Neural progenitor cell (in vitro differentiated cells): ENCODE measurements at regions not wholly inside any gene's neighbourhood (a gene's known extent, or its start where the extent isn't known, plus 50 kb on each side); places are given as distances from the start of the nearest gene placed in this dataset.

Experiments
- DNase-seq: peaks from one replicate; pipeline ENCODE4 v3.0.0-alpha.2; 2016; ENCODE audit warnings: low spot score
- H2AFZ ChIP-seq: fragments of 200-600 bp; sonication (generic); replicated peaks from 2 replicates; pipeline ENCODE4 v1.6.1; 2016; ENCODE audit warnings: antibody characterized with exemption
- H3F3A ChIP-seq: fragments of 200-600 bp; sonication (generic); 2 replicates; pipeline ENCODE4 v1.6.1; 2016; ENCODE audit warnings: antibody characterized with exemption, low read depth
- H3K27ac ChIP-seq: fragments of 200-600 bp; sonication (generic); 2 replicates; pipeline ENCODE4 v1.5.1; 2016; ENCODE audit warnings: mild to moderate bottlenecking
- H3K27me3 ChIP-seq: fragments of 200-600 bp; sonication (generic); 2 replicates; pipeline ENCODE4 v1.6.1; 2016; ENCODE audit warnings: mild to moderate bottlenecking, moderate library complexity
- H3K36me3 ChIP-seq: fragments of 200-600 bp; sonication (generic); 2 replicates; pipeline ENCODE4 v1.5.1; 2016
- H3K4me1 ChIP-seq: fragments of 200-600 bp; sonication (generic); 2 replicates; pipeline ENCODE4 v1.6.1; 2016; ENCODE audit warnings: mixed run types
- H3K4me2 ChIP-seq: fragments of 200-600 bp; sonication (generic); 2 replicates; pipeline ENCODE4 v1.6.1; 2016
- H3K4me3 ChIP-seq: fragments of 200-600 bp; sonication (generic); 2 replicates; pipeline ENCODE4 v1.5.1; 2016
- H3K79me2 ChIP-seq: fragments of 200-600 bp; sonication (generic); 2 replicates; pipeline ENCODE4 v1.6.1; 2016; ENCODE audit warnings: low read depth
- H3K9ac ChIP-seq: fragments of 200-600 bp; sonication (generic); 2 replicates; pipeline ENCODE4 v1.6.1; 2016
- H3K9me3 ChIP-seq: fragments of 200-600 bp; sonication (generic); 2 replicates; pipeline ENCODE4 v1.5.1; 2016; ENCODE audit warnings: low read depth
- H4K20me1 ChIP-seq: fragments of 200-600 bp; sonication (generic); 2 replicates; pipeline ENCODE4 v1.6.1; 2016; ENCODE audit warnings: low read depth
- H3K27ac Mint-ChIP-seq: 3 replicates; pipeline ENCODE4 v1.8.0; 2021; ENCODE audit warnings: mixed read lengths
- H3K27me3 Mint-ChIP-seq: 2 replicates; pipeline ENCODE4 v1.8.0; 2022; ENCODE audit warnings: low read depth, mild to moderate bottlenecking, inconsistent platforms, moderate library complexity, mixed read lengths; ENCODE audit not compliant: insufficient read depth
- H3K36me3 Mint-ChIP-seq: 3 replicates; pipeline ENCODE4 v1.8.0; 2021; ENCODE audit warnings: mixed read lengths
- H3K4me1 Mint-ChIP-seq: 3 replicates; pipeline ENCODE4 v1.8.0; 2021; ENCODE audit warnings: mixed read lengths
- H3K4me3 Mint-ChIP-seq: 3 replicates; pipeline ENCODE4 v1.8.0; 2021; ENCODE audit warnings: mild to moderate bottlenecking, moderate library complexity, mixed read lengths
- H3K9me3 Mint-ChIP-seq: 3 replicates; pipeline ENCODE4 v1.8.0; 2020; ENCODE audit warnings: mixed read lengths
- EZH2 ChIP-seq: fragments of 200-600 bp; sonication (generic); IDR thresholded peaks from 2 replicates; pipeline ENCODE4 v1.6.1; 2017; ENCODE audit warnings: antibody characterized with exemption, mild to moderate bottlenecking, moderate library complexity
- EZH2phosphoT487 ChIP-seq: fragments of 200-600 bp; sonication (generic); IDR thresholded peaks from 2 replicates; pipeline ENCODE4 v1.6.1; 2017; ENCODE audit warnings: antibody characterized with exemption
- TF ChIP-seq, protein P1 (sequence below): fragments of 200-600 bp; sonication (generic); IDR thresholded peaks from 2 replicates; pipeline ENCODE4 v1.5.1; 2017; ENCODE audit warnings: antibody characterized with exemption, mild to moderate bottlenecking

DNA sequence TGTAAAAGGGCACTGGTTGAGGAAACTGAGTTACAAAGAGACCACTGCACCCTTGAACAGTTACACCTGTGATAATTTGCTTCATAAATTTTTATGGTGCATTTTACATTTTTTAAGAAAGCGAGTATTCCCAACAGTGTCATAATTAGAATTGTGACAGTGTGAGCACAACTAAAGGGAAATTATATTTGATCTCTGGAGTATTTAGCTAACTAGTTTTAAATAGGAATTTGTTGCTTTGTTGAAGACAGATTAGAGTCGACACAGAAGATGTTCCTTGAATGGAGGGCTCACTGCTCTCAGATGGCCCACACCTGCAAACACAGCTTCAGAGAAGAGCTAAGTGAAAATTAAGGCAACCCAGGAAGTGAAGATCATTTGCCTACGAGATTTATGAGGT is 555.0 kb upstream of the GOT2 start:
- no peak overlapping the region for H2AFZ ChIP-seq
- no peaks in the 10 kb centered on the region for H3K36me3 ChIP-seq
- Mint-ChIP-seq H3K36me3 (peaks cover 2% of the 10 kb centered on the region), H3K4me3 (no peak overlapping the region), H3K27ac (no peak overlapping the region), H3K9me3 (peaks cover 22% of the 10 kb centered on the region), H3K4me1 (peaks cover 19% of the 10 kb centered on the region), H3K27me3 (no peaks in the 10 kb centered on the region)
- no peak overlapping the region for H3K9ac ChIP-seq
- no peak for DNase-seq
- H3F3A ChIP-seq = peaks cover 3% of the 10 kb centered on the region
- H3K4me3 ChIP-seq = no peak overlapping the region
- H3K27ac ChIP-seq = no peak overlapping the region
- no peaks in the 10 kb centered on the region for H3K27me3 ChIP-seq
- no peak overlapping the region for H3K4me2 ChIP-seq
- H4K20me1 ChIP-seq = no peaks in the 10 kb centered on the region
- no peaks in the 10 kb centered on the region for H3K79me2 ChIP-seq
- peaks cover 5% of the 10 kb centered on the region for H3K9me3 ChIP-seq
- H3K4me1 ChIP-seq = peaks cover 25% of the 10 kb centered on the region
- TF ChIP-seq, protein P1, sequence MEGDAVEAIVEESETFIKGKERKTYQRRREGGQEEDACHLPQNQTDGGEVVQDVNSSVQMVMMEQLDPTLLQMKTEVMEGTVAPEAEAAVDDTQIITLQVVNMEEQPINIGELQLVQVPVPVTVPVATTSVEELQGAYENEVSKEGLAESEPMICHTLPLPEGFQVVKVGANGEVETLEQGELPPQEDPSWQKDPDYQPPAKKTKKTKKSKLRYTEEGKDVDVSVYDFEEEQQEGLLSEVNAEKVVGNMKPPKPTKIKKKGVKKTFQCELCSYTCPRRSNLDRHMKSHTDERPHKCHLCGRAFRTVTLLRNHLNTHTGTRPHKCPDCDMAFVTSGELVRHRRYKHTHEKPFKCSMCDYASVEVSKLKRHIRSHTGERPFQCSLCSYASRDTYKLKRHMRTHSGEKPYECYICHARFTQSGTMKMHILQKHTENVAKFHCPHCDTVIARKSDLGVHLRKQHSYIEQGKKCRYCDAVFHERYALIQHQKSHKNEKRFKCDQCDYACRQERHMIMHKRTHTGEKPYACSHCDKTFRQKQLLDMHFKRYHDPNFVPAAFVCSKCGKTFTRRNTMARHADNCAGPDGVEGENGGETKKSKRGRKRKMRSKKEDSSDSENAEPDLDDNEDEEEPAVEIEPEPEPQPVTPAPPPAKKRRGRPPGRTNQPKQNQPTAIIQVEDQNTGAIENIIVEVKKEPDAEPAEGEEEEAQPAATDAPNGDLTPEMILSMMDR = no peak
- TF ChIP-seq EZH2phosphoT487 (no peak), EZH2 (no peak)

DNA sequence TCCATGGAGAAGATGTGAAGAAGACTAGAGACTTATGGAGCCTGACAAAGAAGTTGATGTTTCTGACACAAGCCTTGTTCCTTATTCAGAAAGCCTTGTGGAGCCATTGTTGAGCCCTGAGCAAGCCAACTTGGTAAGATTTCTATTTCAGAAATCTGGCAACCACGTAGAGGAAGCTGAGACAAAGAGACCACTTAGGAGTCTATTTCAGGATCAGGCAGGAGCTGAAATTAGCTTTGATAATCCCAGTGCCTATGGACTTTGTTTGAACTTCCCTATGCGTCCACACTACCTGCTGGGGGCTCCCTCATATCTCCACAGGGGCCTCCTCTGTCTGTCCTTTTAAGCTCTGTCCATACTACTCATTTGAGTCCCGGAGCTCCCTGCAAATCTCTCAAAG is 540.0 kb upstream of the GOT2 start:
- Histone ChIP-seq H3K79me2 (no peaks in the 10 kb centered on the region), H3K36me3 (no peaks in the 10 kb centered on the region), H3K9me3 (no peaks in the 10 kb centered on the region), H3K4me3 (no peak overlapping the region), H2AFZ (peak overlapping the region; percentile 88), H3K4me2 (no peak overlapping the region), H3F3A (no peaks in the 10 kb centered on the region), H3K27me3 (no peaks in the 10 kb centered on the region), H3K4me1 (peaks cover 8% of the 10 kb centered on the region), H3K27ac (no peak overlapping the region), H3K9ac (no peak overlapping the region), H4K20me1 (no peaks in the 10 kb centered on the region)
- TF ChIP-seq, protein P1 = no peak
- TF ChIP-seq EZH2 = no peak
- TF ChIP-seq EZH2phosphoT487 = no peak
- Mint-ChIP-seq H3K27ac (no peak overlapping the region), H3K4me3 (no peak overlapping the region), H3K4me1 (peaks cover 6% of the 10 kb centered on the region), H3K36me3 (no peaks in the 10 kb centered on the region), H3K27me3 (no peaks in the 10 kb centered on the region), H3K9me3 (peaks cover 2% of the 10 kb centered on the region)
- DNase-seq = no peak

DNA sequence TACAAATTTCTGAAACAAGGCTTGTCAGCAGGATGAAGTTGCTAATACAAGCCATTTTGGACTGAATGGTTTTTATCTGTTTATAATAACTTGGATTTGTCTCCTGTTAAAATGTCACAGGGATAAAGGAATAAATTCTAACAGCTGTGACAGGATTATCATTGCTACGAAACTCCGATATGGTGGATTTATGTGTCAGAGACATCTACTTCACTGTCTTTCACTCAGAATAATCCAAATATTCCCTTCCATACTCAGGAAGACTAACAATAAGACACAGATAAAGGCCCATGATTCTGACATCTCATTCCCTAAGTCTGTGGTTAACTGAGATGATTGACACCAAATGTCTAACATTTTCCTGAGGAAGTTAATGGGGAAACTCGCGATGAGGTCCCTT is 529.8 kb upstream of the GOT2 start:
- no peaks in the 10 kb centered on the region for H3K27me3 ChIP-seq
- no peaks in the 10 kb centered on the region for H3K9me3 Mint-ChIP-seq
- H3K9me3 ChIP-seq = no peaks in the 10 kb centered on the region
- no peak overlapping the region for H3K4me3 Mint-ChIP-seq
- H3K36me3 Mint-ChIP-seq = no peaks in the 10 kb centered on the region
- no peaks in the 10 kb centered on the region for H3K79me2 ChIP-seq
- no peak overlapping the region for H3K4me2 ChIP-seq
- no peak overlapping the region for H3K4me3 ChIP-seq
- H2AFZ ChIP-seq = no peak overlapping the region
- no peaks in the 10 kb centered on the region for H4K20me1 ChIP-seq
- no peaks in the 10 kb centered on the region for H3K4me1 ChIP-seq
- no peaks in the 10 kb centered on the region for H3K36me3 ChIP-seq
- H3F3A ChIP-seq = no peaks in the 10 kb centered on the region
- peaks cover 2% of the 10 kb centered on the region for H3K27me3 Mint-ChIP-seq
- no peak overlapping the region for H3K27ac ChIP-seq
- H3K9ac ChIP-seq = no peak overlapping the region
- no peak overlapping the region for H3K27ac Mint-ChIP-seq
- TF ChIP-seq EZH2 (no peak), EZH2phosphoT487 (no peak)
- TF ChIP-seq, protein P1 = no peak
- DNase-seq = no peak
- H3K4me1 Mint-ChIP-seq = peaks cover 5% of the 10 kb centered on the region

DNA sequence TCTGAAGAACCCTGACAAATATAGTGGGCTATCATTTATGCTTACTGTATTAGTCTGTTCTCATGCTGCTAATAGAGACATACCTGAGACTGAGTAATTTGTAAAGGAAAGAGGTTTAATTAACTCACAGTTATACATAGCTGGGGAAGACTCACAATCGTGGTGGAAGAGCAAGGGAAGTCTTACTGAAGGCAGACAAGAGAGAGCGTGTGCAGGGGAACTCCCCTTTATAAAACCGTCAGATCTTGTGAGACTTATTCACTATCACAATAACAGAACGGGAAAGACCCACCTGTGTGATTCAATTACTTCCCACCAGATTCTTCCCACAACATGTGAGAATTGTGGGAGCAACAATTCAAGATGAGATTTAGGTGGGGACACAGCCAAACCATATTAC is 526.8 kb upstream of the GOT2 start:
- H3K36me3 ChIP-seq = no peaks in the 10 kb centered on the region
- Mint-ChIP-seq H3K4me1 (no peaks in the 10 kb centered on the region), H3K9me3 (no peaks in the 10 kb centered on the region), H3K36me3 (no peaks in the 10 kb centered on the region), H3K4me3 (no peak overlapping the region), H3K27ac (no peak overlapping the region), H3K27me3 (peaks cover 3% of the 10 kb centered on the region)
- H4K20me1 ChIP-seq = no peaks in the 10 kb centered on the region
- no peak for DNase-seq
- TF ChIP-seq EZH2phosphoT487 (no peak), EZH2 (no peak)
- TF ChIP-seq, protein P1 = no peak
- H3K27me3 ChIP-seq = no peaks in the 10 kb centered on the region
- H3K4me2 ChIP-seq = no peak overlapping the region
- no peaks in the 10 kb centered on the region for H3K4me1 ChIP-seq
- no peaks in the 10 kb centered on the region for H3F3A ChIP-seq
- no peak overlapping the region for H3K27ac ChIP-seq
- no peaks in the 10 kb centered on the region for H3K9me3 ChIP-seq
- no peak overlapping the region for H2AFZ ChIP-seq
- H3K4me3 ChIP-seq = no peak overlapping the region
- H3K79me2 ChIP-seq = no peaks in the 10 kb centered on the region
- H3K9ac ChIP-seq = no peak overlapping the region
